ENCODE measurements at regions not wholly inside any gene's neighbourhood (a gene's known extent, or its start where the extent isn't known, plus 50 kb on each side); places are given as distances from the start of the nearest gene placed in this dataset.

DNA sequence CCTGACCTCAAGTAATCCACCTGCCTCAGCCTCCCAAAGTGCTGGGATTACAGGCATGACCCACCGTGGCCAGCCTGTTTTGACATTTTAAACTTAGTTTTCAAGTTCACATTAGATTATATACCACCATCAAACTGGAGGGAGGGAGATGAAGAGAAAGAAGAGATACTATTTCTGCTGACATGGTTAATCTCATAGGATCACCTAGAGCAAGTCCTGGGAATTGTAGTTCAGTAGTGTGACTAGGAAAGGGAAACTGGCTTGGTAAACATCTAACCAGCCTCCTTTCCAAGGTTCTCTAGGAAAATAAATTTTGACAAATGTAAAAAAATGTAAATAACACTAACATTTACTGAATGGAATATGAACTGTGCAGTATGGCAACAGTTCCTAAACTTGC, 120.5 kb upstream of the ASCC3 start:
- H3K36me3 ChIP-seq (replicated peaks in 1 of 2; ENCODE audit: control extremely low read depth in 1 of 2, control insufficient read depth in 1 of 2, extremely low read depth in 1 of 2, insufficient read depth in 2 of 2, low read length in 1 of 2): no peaks in the 10 kb centered on the region
- H3K79me2 ChIP-seq (ENCODE audit: control insufficient read depth, insufficient read depth, low read length): no peaks in the 10 kb centered on the region
- no peak overlapping the region for H2AFZ ChIP-seq (ENCODE audit: insufficient read depth, low read depth, low read length, poor library complexity, severe bottlenecking)
- H4K20me1 ChIP-seq (ENCODE audit: control insufficient read depth, insufficient read depth, low read length, poor library complexity, severe bottlenecking): no peaks in the 10 kb centered on the region
- no peaks in the 10 kb centered on the region for H3K4me1 ChIP-seq (ENCODE audit: control insufficient read depth in 2 of 2, insufficient read depth in 2 of 2, low read length in 2 of 2)
- POLR2A ChIA-PET: no interaction called here
- ATAC-seq (ENCODE audit: low read depth) (no peak), DNase-seq (no peak)
- H3K4me3 Mint-ChIP-seq: no peak overlapping the region
- no peaks in the 10 kb centered on the region for H3K4me1 Mint-ChIP-seq
- H3K27ac ChIP-seq (ENCODE audit: low read length in 2 of 2): no peak overlapping the region
- WGBS (ENCODE audit: insufficient coverage): no CpG with 5 or more reads among the region's 1 CpG
- no peak overlapping the region for H3K4me2 ChIP-seq (replicated peaks; ENCODE audit: low read depth, low read length, poor library complexity, severe bottlenecking)
- intact Hi-C loops (cut with micrococcal nuclease): no loop called here
- H3K27me3 Mint-ChIP-seq: peaks cover 3% of the 10 kb centered on the region
- CTCF ChIA-PET: no interaction called here
- no peaks in the 10 kb centered on the region for H3K27me3 ChIP-seq (replicated peaks in 1 of 4; ENCODE audit: control extremely low read depth in 1 of 4, control insufficient read depth in 3 of 4, insufficient read depth in 4 of 4, low read length in 3 of 4)
- no peak for TF ChIP-seq EZH2 (IDR thresholded peaks at IDR 0.05; ENCODE audit: borderline replicate concordance, insufficient read depth, low read depth, low read length, poor library complexity, severe bottlenecking)
- TF ChIP-seq, protein P1, sequence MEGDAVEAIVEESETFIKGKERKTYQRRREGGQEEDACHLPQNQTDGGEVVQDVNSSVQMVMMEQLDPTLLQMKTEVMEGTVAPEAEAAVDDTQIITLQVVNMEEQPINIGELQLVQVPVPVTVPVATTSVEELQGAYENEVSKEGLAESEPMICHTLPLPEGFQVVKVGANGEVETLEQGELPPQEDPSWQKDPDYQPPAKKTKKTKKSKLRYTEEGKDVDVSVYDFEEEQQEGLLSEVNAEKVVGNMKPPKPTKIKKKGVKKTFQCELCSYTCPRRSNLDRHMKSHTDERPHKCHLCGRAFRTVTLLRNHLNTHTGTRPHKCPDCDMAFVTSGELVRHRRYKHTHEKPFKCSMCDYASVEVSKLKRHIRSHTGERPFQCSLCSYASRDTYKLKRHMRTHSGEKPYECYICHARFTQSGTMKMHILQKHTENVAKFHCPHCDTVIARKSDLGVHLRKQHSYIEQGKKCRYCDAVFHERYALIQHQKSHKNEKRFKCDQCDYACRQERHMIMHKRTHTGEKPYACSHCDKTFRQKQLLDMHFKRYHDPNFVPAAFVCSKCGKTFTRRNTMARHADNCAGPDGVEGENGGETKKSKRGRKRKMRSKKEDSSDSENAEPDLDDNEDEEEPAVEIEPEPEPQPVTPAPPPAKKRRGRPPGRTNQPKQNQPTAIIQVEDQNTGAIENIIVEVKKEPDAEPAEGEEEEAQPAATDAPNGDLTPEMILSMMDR (IDR thresholded peaks at IDR 0.05): no peak
- no peak overlapping the region for H3K4me3 ChIP-seq (ENCODE audit: control extremely low read depth in 1 of 5, extremely low read depth in 1 of 5, insufficient read depth in 1 of 5, low read depth in 2 of 5, low read length in 4 of 5)
- no peak overlapping the region for H3K27ac Mint-ChIP-seq
- H3K9ac ChIP-seq (ENCODE audit: low read length): no peak overlapping the region
- no peaks in the 10 kb centered on the region for H3K9me3 Mint-ChIP-seq (ENCODE audit: insufficient read depth)
- no peaks in the 10 kb centered on the region for H3K9me3 ChIP-seq (ENCODE audit: control extremely low read depth in 1 of 3, control insufficient read depth in 2 of 3, insufficient read depth in 1 of 3, low read length in 2 of 3)

DNA sequence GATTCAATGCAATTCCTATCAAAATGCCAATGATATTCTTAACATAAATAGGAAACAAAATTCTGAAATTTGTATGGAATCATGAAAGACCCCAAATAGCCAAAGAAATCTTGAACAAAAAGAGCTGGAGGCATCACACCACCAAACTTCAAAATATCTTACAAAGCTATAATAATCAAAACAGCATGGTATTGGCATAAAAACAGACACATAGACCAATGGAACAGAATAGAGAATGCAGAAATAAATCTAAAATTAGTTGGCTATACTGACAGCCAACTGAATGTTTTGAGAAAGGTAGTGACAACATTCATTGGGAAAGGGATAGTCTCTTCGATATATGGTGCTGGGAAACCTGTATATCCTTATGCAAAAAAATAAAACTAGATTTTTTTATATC, 121.9 kb upstream of the ASCC3 start:
- Histone ChIP-seq H3K4me2 (replicated peaks; ENCODE audit: low read depth, low read length, poor library complexity, severe bottlenecking) (no peak overlapping the region), H3K27ac (ENCODE audit: low read length in 2 of 2) (no peak overlapping the region), H4K20me1 (ENCODE audit: control insufficient read depth, insufficient read depth, low read length, poor library complexity, severe bottlenecking) (no peaks in the 10 kb centered on the region), H3K4me3 (ENCODE audit: control extremely low read depth in 1 of 5, extremely low read depth in 1 of 5, insufficient read depth in 1 of 5, low read depth in 2 of 5, low read length in 4 of 5) (no peak overlapping the region), H3K79me2 (ENCODE audit: control insufficient read depth, insufficient read depth, low read length) (no peaks in the 10 kb centered on the region), H3K4me1 (ENCODE audit: control insufficient read depth in 2 of 2, insufficient read depth in 2 of 2, low read length in 2 of 2) (no peaks in the 10 kb centered on the region), H2AFZ (ENCODE audit: insufficient read depth, low read depth, low read length, poor library complexity, severe bottlenecking) (no peak overlapping the region), H3K9ac (ENCODE audit: low read length) (no peak overlapping the region), H3K36me3 (replicated peaks in 1 of 2; ENCODE audit: control extremely low read depth in 1 of 2, control insufficient read depth in 1 of 2, extremely low read depth in 1 of 2, insufficient read depth in 2 of 2, low read length in 1 of 2) (no peaks in the 10 kb centered on the region), H3K27me3 (replicated peaks in 1 of 4; ENCODE audit: control extremely low read depth in 1 of 4, control insufficient read depth in 3 of 4, insufficient read depth in 4 of 4, low read length in 3 of 4) (no peaks in the 10 kb centered on the region), H3K9me3 (ENCODE audit: control extremely low read depth in 1 of 3, control insufficient read depth in 2 of 3, insufficient read depth in 1 of 3, low read length in 2 of 3) (no peaks in the 10 kb centered on the region)
- Mint-ChIP-seq H3K4me1 (no peaks in the 10 kb centered on the region), H3K27ac (no peak overlapping the region), H3K4me3 (no peak overlapping the region), H3K27me3 (peaks cover 3% of the 10 kb centered on the region), H3K9me3 (ENCODE audit: insufficient read depth) (no peaks in the 10 kb centered on the region)
- POLR2A ChIA-PET: no interaction called here
- CTCF ChIA-PET: no interaction called here
- intact Hi-C loops (cut with micrococcal nuclease): no loop called here
- DNase-seq: no peak
- WGBS (ENCODE audit: insufficient coverage): no CpG with 5 or more reads among the region's 1 CpG
- ATAC-seq (ENCODE audit: low read depth): no peak
- TF ChIP-seq EZH2 (IDR thresholded peaks at IDR 0.05; ENCODE audit: borderline replicate concordance, insufficient read depth, low read depth, low read length, poor library complexity, severe bottlenecking): no peak
- TF ChIP-seq, protein P1 (IDR thresholded peaks at IDR 0.05): no peak

Measured in B cell (primary cell).